NCI-H460 (cell line): ENCODE measurements at regions not wholly inside any gene's neighbourhood (a gene's known extent, or its start where the extent isn't known, plus 50 kb on each side); places are given as distances from the start of the nearest gene placed in this dataset.
"Not testable (repeated sequence)": the region's sequence is repeated elsewhere in the genome, so short reads cannot be mapped to it uniquely, and the experiment has no call there.

ENCODE experiments used
- DNase-seq: peaks from one replicate; pipeline ENCODE4 v3.0.0-alpha.2; 2016; ENCODE audit warnings: low read depth; ENCODE audit errors: extremely low read depth

GRCh38 chr3:103829723-103830326, 1395.0 kb downstream of the ZPLD1 start:
- no peak for DNase-seq

GRCh38 chr3:103847081-103848062, 1412.6 kb downstream of the ZPLD1 start:
- DNase-seq: no peak

GRCh38 chr3:103851793-103852192, 1417.0 kb downstream of the ZPLD1 start:
- no peak for DNase-seq

GRCh38 chr3:103862415-103862814, 1427.6 kb downstream of the ZPLD1 start:
- DNase-seq: no peak

GRCh38 chr3:103863381-103863780, 1428.6 kb downstream of the ZPLD1 start:
- no peak for DNase-seq

GRCh38 chr3:103866113-103866512, 1431.3 kb downstream of the ZPLD1 start:
- DNase-seq: no peak

- DNase-seq: no peak
These were observed 1438.2 kb downstream of the ZPLD1 start for GRCh38 chr3:103873021-103873420.

- no peak for DNase-seq
These were observed 1439.2 kb downstream of the ZPLD1 start for GRCh38 chr3:103873897-103874545.

- not testable (repeated sequence) for DNase-seq
These were observed 1447.0 kb downstream of the ZPLD1 start for GRCh38 chr3:103881809-103882208.

- DNase-seq: no peak
These were observed 1454.9 kb downstream of the ZPLD1 start for GRCh38 chr3:103889675-103890074.

GRCh38 chr3:103894162-103894822, 1459.5 kb downstream of the ZPLD1 start:
- DNase-seq: no peak

- no peak for DNase-seq
These were observed 1464.5 kb downstream of the ZPLD1 start for GRCh38 chr3:103899328-103899727.

GRCh38 chr3:103904991-103905390, 1461.7 kb upstream of the ALCAM start:
- DNase-seq: no peak

- DNase-seq: no peak
These were observed 1460.4 kb upstream of the ALCAM start for GRCh38 chr3:103906304-103906703.

- no peak for DNase-seq
These were observed 1459.9 kb upstream of the ALCAM start for GRCh38 chr3:103906808-103907207.

GRCh38 chr3:103907567-103907966, 1459.1 kb upstream of the ALCAM start:
- no peak for DNase-seq

- no peak for DNase-seq
These were observed 1457.3 kb upstream of the ALCAM start for GRCh38 chr3:103909395-103909794.

- no peak for DNase-seq
These were observed 1448.4 kb upstream of the ALCAM start for GRCh38 chr3:103918336-103918735.

GRCh38 chr3:103919327-103919726, 1447.4 kb upstream of the ALCAM start:
- DNase-seq: no peak

- no peak for DNase-seq
These were observed 1442.8 kb upstream of the ALCAM start for GRCh38 chr3:103923907-103924306.

- no peak for DNase-seq
These were observed 1442.2 kb upstream of the ALCAM start for GRCh38 chr3:103924544-103924943.
